Omental fat pad (tissue), 3 donors: ENCODE measurements at regions not wholly inside any gene's neighbourhood (a gene's known extent, or its start where the extent isn't known, plus 50 kb on each side); places are given as distances from the start of the nearest gene placed in this dataset.

Experiments
- ATAC-seq: fragments of 150-250 bp; one replicate; pipeline ENCODE4 v1.9.1; 2016; ENCODE audit warnings: mild to moderate bottlenecking, moderate library complexity; ENCODE audit not compliant: low FRiP score
- DNase-seq: peaks from one replicate; pipeline ENCODE4 v3.0.0-alpha.2; 2019; ENCODE audit warnings: low spot score
- CTCF ChIP-seq, 3 donors: fragments of 450-650 bp; IDR thresholded peaks; one replicate each; pipeline ENCODE4 v1.5.1; 2016 to 2017; ENCODE audit warnings: antibody characterized with exemption in 3 of 3, mild to moderate bottlenecking in 3 of 3, moderate library complexity in 2 of 3

- ATAC-seq, result no peak
- no peak for DNase-seq
- no peak for TF ChIP-seq CTCF (IDR thresholded peaks at IDR 0.05)
These were observed 84.7 kb downstream of the RBBP6 start for GRCh38 chr16:24624102-24624501.

GRCh38 chr16:24626256-24626655 lies 86.9 kb downstream of the RBBP6 start:
- TF ChIP-seq CTCF (IDR thresholded peaks at IDR 0.05), result no peak
- ATAC-seq, result no peak

GRCh38 chr16:24634919-24635318 lies 94.5 kb upstream of the TNRC6A start:
- DNase-seq (no peak), ATAC-seq (no peak)
- TF ChIP-seq CTCF (IDR thresholded peaks at IDR 0.05), result no peak

More at GRCh38 chr16:24626256-24626655, 86.9 kb downstream of the RBBP6 start:
- no peak for DNase-seq

GRCh38 chr16:24635900-24636610 lies 93.4 kb upstream of the TNRC6A start:
- no peak for TF ChIP-seq CTCF (IDR thresholded peaks at IDR 0.05)
- ATAC-seq, result peak; percentile 59
- DNase-seq, result peak; percentile 65

- DNase-seq (no peak), ATAC-seq (no peak)
- no peak for TF ChIP-seq CTCF (IDR thresholded peaks at IDR 0.05)
These were observed 89.7 kb upstream of the TNRC6A start for GRCh38 chr16:24639769-24640168.

- DNase-seq (no peak), ATAC-seq (no peak)
- TF ChIP-seq CTCF (IDR thresholded peaks at IDR 0.05), result no peak
These were observed 86.0 kb upstream of the TNRC6A start for GRCh38 chr16:24643489-24643888.
